ENCODE measurements at regions not wholly inside any gene's neighbourhood (a gene's known extent, or its start where the extent isn't known, plus 50 kb on each side); places are given as distances from the start of the nearest gene placed in this dataset.

GRCh38 chr5:68141494-68141893 is 74.1 kb upstream of the PIK3R1 start:
- H3K36me3 Mint-ChIP-seq (ENCODE audit: insufficient read depth in 1 of 3, low read depth in 3 of 3) = peaks cover 0 to 12% (median 6%) of the 10 kb centered on the region in 3 experiments; a peak in 2 of 7 replicates
- DNase-seq = no peak

More at GRCh38 chr5:68141494-68141893, 74.1 kb upstream of the PIK3R1 start:
- Histone ChIP-seq H3T11ph (ENCODE audit: low read length) (no peak overlapping the region), H3K27ac (ENCODE audit: insufficient read length, low read depth, low read length) (no peak overlapping the region), H2BK15ac (ENCODE audit: low read depth, low read length) (no peak overlapping the region), H3K79me2 (ENCODE audit: insufficient read depth, low read length) (no peaks in the 10 kb centered on the region), H2BK120ac (ENCODE audit: low read depth, low read length, poor library complexity, severe bottlenecking) (no peak overlapping the region), H3K14ac (ENCODE audit: insufficient read depth, low read length) (no peak overlapping the region), H3K4me1 (ENCODE audit: insufficient read depth, low read length) (no peaks in the 10 kb centered on the region), H4K91ac (ENCODE audit: insufficient read length, low read depth, low read length) (no peak overlapping the region), H3K56ac (ENCODE audit: insufficient read length, low read depth, low read length) (no peak overlapping the region), H3K27me3 (ENCODE audit: insufficient read depth, low read length) (no peaks in the 10 kb centered on the region), H3K4me2 (ENCODE audit: insufficient read depth, insufficient read length, low read length) (no peak overlapping the region), H3K9ac (ENCODE audit: extremely low read depth, insufficient read length, low read length) (no peak overlapping the region), H3K18ac (ENCODE audit: insufficient read length, low read depth, low read length) (no peak overlapping the region), H3K23ac (ENCODE audit: insufficient read length, low read depth, low read length) (no peak overlapping the region), H4K20me1 (ENCODE audit: control insufficient read depth, insufficient read depth, insufficient read length) (no peaks in the 10 kb centered on the region), H2BK20ac (ENCODE audit: low read depth, low read length, poor library complexity, severe bottlenecking) (no peak overlapping the region), H2BK5ac (ENCODE audit: insufficient read length, low read length) (no peak overlapping the region), H3K4ac (ENCODE audit: low read depth, low read length) (no peak overlapping the region), H4K5ac (ENCODE audit: insufficient read length, low read depth, low read length) (no peak overlapping the region), H4K8ac (replicated peaks; ENCODE audit: insufficient read length, low read depth, low read length) (no peak overlapping the region), H2AK5ac (ENCODE audit: insufficient read length, low read length) (no peak overlapping the region), H3K9me3 (ENCODE audit: control insufficient read depth, low read depth, low read length) (no peaks in the 10 kb centered on the region), H2BK12ac (ENCODE audit: insufficient read length, low read depth, low read length) (no peak overlapping the region), H3K79me1 (ENCODE audit: insufficient read depth, low read depth, low read length, poor library complexity, severe bottlenecking) (no peaks in the 10 kb centered on the region), H2AFZ (ENCODE audit: low read length) (no peak overlapping the region), H3K23me2 (ENCODE audit: insufficient read length, low read depth, low read length, poor library complexity, severe bottlenecking) (no peaks in the 10 kb centered on the region)
- Mint-ChIP-seq H3K4me3 (no peak overlapping the region), H3K4me1 (peaks cover 8 to 9% of the 10 kb centered on the region in 2 experiments), H3K27me3 (ENCODE audit: low read depth) (no peaks in the 10 kb centered on the region), H3K9me3 (peaks cover 7 to 9% of the 10 kb centered on the region in 2 experiments; a peak in 4 of 5 replicates), H3K27ac (no peak overlapping the region)
- no peak for TF ChIP-seq CTCF (conservative IDR thresholded peaks at IDR 0.05)
- WGBS (ENCODE audit: extremely low coverage, insufficient read length, low lambda C conversion rate) = no CpG with 5 or more reads among the region's 4 CpGs
